ENCODE measurements at regions not wholly inside any gene's neighbourhood (a gene's known extent, or its start where the extent isn't known, plus 50 kb on each side); places are given as distances from the start of the nearest gene placed in this dataset.
"Not testable (repeated sequence)": the region's sequence is repeated elsewhere in the genome, so short reads cannot be mapped to it uniquely, and the experiment has no call there.

DNA sequence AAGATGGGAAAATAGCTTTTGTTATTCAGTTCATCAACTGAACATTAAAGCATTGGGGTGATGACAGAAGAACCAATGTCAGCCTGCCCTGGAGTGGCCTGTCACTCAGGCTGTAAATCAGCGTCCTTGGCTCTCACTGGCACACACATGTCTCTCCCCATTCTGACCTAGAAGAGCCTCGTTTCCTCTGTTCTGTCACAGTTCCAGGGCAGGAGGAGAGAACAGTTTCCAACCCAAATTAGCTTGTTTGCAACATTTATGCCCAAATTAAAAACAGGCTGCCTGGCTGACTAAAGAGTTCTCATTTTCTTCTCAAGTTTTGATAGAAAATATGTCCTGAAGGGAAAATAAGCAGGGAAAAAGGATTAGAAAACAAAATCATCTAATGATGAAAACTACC is 520.1 kb downstream of the CHSY3 start:
- no peaks in the 10 kb centered on the region for H3K9me3 Mint-ChIP-seq
- no peak for DNase-seq
- no peak overlapping the region for H3K4me3 Mint-ChIP-seq
- ATAC-seq: no peak
- H3K27me3 Mint-ChIP-seq: no peaks in the 10 kb centered on the region
- H3K4me1 Mint-ChIP-seq: no peaks in the 10 kb centered on the region
- no peak overlapping the region for H3K27ac Mint-ChIP-seq

DNA sequence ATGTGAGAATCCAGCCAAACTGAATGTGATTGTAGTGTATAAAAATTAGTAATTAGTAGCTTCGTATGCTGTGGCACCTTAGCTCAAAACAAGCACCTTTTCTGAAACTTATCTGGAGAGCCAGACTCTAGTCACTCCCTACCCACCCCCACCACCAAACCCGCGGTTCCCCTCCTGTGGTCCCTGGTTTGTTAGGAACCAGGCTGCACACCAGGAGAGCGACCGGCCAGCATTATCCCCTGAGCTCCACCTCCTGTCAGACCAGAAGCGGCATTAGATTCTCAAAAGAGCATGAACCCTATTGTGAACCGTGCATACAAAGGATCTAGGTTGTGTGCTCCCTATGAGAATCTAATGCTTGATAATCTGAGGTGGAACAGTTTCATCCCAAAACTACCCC is 498.6 kb downstream of the CHSY3 start:
- no peak overlapping the region for H3K27ac Mint-ChIP-seq
- no peak for DNase-seq
- no peaks in the 10 kb centered on the region for H3K4me1 Mint-ChIP-seq
- ATAC-seq: no peak
- no peaks in the 10 kb centered on the region for H3K27me3 Mint-ChIP-seq
- no peaks in the 10 kb centered on the region for H3K9me3 Mint-ChIP-seq
- no peak overlapping the region for H3K4me3 Mint-ChIP-seq

DNA sequence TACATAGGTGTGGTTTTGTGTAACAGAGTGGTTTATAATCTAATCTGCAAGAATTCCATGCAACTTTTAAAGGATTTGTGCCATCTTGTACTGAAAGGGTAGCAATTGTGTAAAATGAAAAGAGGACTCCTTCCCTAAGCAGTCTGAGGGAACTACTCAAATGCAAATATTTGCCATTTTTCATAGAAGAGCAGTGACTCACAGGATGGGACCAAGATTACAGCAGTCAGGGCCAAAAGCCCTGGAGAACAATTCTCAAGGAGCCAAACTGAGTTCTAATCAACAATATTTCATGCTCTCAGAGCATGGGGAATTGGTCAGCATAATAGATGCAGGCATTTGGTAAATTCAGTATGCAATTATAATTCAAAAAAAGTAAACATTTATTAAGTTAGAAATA is 495.8 kb downstream of the CHSY3 start:
- Mint-ChIP-seq H3K27me3 (no peaks in the 10 kb centered on the region), H3K27ac (no peak overlapping the region), H3K4me3 (no peak overlapping the region), H3K9me3 (no peaks in the 10 kb centered on the region), H3K4me1 (no peaks in the 10 kb centered on the region)
- DNase-seq (no peak), ATAC-seq (no peak)

DNA sequence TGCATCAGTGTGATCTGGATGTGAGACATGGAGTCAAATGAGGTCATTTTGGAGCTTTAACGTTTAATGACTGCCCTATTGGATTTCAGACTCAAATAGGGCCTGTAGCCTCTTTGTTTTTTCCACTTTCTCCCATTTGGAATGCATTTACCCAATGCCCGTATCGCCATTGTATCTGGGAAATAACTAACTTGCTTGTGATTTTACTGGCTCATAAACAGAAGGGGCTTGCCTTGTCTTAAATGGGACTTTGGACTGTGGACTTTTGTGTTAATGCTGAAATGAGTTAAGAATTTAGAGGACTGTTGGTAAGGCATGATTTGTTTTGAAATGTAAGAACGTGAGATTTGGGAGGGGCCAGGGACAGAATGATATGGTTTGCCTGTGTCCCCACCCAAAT is 494.6 kb downstream of the CHSY3 start:
- H3K4me1 Mint-ChIP-seq: no peaks in the 10 kb centered on the region
- H3K4me3 Mint-ChIP-seq: no peak overlapping the region
- no peaks in the 10 kb centered on the region for H3K9me3 Mint-ChIP-seq
- H3K27me3 Mint-ChIP-seq: no peaks in the 10 kb centered on the region
- H3K27ac Mint-ChIP-seq: no peak overlapping the region
- ATAC-seq: no peak
- no peak for DNase-seq

DNA sequence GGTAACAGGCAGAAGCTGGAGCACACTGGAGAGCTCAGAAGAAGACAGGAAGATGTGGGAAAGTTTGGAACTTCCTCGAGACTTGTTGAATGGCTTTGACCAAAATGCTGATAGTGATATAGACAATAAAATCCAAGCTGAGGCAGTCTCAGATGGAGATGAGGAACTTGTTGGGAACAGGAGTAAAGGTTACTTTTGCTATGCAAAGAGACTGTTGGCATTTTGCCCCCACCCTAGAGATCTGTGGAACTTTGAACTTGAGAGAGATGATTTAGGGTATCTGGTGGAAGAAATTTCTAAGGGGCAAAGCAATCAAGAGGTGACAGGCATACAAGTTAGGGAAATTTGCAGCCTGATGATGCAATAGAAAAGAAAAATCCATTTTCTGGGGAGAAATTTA is 493.5 kb downstream of the CHSY3 start:
- H3K9me3 Mint-ChIP-seq, H3K4me1 Mint-ChIP-seq, H3K4me3 Mint-ChIP-seq, H3K27ac Mint-ChIP-seq, DNase-seq, H3K27me3 Mint-ChIP-seq, ATAC-seq: not testable (repeated sequence)

DNA sequence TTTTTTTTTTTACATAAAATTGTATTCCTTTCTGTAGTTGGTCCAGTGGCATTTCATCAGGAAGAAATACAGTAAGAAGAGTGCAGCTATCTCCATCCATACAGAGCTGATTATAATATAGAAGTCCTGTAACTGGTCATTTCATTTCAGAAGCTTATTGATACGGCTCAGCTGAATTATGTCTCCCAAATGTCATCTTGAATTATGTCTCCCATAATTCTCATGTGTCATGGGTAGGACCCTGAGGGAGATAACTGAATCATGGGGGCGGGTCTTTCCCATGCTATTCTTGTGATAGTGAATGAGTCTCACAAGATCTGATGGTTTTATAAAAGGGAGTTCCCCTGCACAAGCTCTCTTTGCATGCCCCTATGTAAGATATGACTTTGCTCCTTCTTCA is 492.9 kb downstream of the CHSY3 start:
- H3K4me3 Mint-ChIP-seq: no peak overlapping the region
- H3K4me1 Mint-ChIP-seq: no peaks in the 10 kb centered on the region
- no peaks in the 10 kb centered on the region for H3K27me3 Mint-ChIP-seq
- no peak overlapping the region for H3K27ac Mint-ChIP-seq
- ATAC-seq (no peak), DNase-seq (no peak)
- no peaks in the 10 kb centered on the region for H3K9me3 Mint-ChIP-seq

DNA sequence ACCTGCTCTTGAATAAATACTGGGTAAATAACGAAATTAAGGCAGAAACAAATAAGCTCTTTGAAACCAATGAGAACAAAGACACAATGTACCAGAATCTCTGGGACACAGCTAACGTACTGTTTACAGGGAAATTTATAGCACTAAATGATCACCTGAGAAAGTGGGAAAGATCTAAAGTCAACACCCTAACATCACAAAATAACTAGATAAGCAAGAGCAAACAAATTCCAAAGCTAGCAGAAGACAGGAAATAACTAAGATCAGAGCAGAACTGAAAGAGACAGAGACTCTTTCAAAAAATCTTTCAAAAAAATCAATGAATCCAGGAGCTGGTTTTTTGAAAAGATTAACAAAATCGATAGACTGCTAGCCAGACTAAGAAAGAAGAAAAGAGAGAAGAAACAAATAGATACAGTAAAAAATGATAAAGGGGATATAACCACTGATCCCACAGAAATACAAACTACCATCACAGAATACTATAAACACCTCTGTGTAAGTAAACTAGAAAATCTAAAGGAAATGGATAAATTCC is 487.5 kb downstream of the CHSY3 start:
- DNase-seq, H3K9me3 Mint-ChIP-seq, H3K27me3 Mint-ChIP-seq, H3K27ac Mint-ChIP-seq, H3K4me1 Mint-ChIP-seq, ATAC-seq, H3K4me3 Mint-ChIP-seq: not testable (repeated sequence)

DNA sequence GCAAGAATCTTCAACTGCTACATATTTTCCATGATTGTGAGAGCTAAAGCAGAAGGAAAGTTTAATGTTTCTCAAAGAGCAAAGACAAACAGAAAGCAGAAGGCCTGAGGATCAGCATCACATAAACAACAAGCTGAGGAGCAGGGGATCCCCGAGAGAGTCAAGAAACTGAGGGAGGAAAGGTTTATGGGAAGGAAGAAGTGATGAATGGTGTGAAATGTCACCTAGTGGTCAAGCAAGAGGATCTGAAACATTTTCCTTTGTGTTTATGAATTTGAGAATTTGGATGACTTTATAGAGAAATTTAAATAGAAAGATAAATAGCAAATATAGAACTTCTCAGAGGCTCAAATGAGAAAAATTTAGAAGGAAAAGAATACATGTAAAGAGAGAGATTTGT is 481.9 kb downstream of the CHSY3 start:
- H3K27ac Mint-ChIP-seq: peak overlapping the region; percentile 60 to 68
- H3K4me3 Mint-ChIP-seq: no peak overlapping the region
- ATAC-seq (no peak), DNase-seq (no peak)
- no peaks in the 10 kb centered on the region for H3K27me3 Mint-ChIP-seq
- no peaks in the 10 kb centered on the region for H3K9me3 Mint-ChIP-seq
- no peaks in the 10 kb centered on the region for H3K4me1 Mint-ChIP-seq

DNA sequence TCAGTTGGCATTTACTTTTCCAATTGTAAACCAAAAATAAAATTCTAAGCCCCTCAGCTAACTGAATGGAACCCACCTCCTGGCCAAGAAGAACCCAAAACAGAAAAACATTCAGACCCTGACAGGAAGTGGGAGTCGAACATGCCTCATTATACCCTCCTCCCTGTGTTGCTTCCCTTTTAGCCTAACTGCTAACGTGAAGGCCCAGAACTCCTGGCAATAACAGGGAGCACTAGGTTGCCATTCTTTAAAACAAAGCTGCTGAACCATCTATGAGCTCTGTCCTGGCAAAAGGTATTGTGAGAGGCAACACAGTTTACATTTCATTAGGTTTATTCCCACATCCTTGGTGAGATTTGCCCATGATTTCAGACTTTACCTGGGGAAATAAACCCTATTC is 481.4 kb downstream of the CHSY3 start:
- H3K27ac Mint-ChIP-seq: no peak overlapping the region
- no peak overlapping the region for H3K4me3 Mint-ChIP-seq
- H3K9me3 Mint-ChIP-seq: no peaks in the 10 kb centered on the region
- DNase-seq: no peak
- ATAC-seq: no peak
- no peaks in the 10 kb centered on the region for H3K27me3 Mint-ChIP-seq
- H3K4me1 Mint-ChIP-seq: no peaks in the 10 kb centered on the region

DNA sequence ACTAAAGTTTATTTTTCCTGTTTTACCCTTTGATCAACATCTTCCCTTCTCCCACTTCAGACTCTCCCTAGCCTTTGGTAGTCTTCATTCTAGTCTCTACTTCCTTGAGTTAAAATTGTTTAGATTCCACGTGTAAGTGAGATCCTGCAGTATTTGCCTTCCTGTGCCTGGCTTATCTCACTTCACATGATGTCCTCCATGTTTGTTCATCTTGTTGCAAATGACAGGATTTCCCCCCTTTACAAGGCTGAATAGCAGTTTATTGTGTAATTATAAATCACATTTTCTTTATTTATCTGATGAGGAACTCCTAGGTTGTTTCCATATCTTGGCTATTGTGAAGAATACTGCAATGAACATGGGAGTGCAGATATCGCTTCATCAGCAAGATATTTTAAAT is 461.7 kb downstream of the CHSY3 start:
- Mint-ChIP-seq H3K4me1 (no peaks in the 10 kb centered on the region), H3K4me3 (no peak overlapping the region), H3K27ac (no peak overlapping the region), H3K27me3 (peaks cover 6% of the 10 kb centered on the region), H3K9me3 (no peaks in the 10 kb centered on the region)
- ATAC-seq (no peak), DNase-seq (no peak)

DNA sequence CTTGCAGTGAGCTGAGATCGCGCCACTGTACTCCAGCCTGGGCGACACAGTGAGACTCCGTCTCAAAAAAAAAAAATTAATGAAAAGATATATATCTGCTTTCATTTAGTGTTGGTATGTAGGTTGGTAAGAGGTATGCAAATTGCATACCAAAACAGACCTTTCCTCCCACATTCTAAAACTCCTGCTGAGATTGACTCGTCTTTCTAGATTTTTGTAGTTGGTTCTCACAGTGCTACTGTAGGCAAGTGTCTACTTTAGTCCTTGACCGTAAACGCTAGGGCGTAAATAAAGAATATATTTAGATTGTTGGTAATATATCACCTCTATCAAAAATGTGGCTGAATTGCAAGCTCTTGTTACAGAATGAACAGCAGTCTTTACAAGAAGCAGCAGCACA is 445.9 kb downstream of the CHSY3 start:
- Mint-ChIP-seq H3K27ac (no peak overlapping the region), H3K9me3 (no peaks in the 10 kb centered on the region), H3K4me1 (no peaks in the 10 kb centered on the region), H3K4me3 (no peak overlapping the region), H3K27me3 (no peaks in the 10 kb centered on the region)
- no peak for DNase-seq
- ATAC-seq: no peak

DNA sequence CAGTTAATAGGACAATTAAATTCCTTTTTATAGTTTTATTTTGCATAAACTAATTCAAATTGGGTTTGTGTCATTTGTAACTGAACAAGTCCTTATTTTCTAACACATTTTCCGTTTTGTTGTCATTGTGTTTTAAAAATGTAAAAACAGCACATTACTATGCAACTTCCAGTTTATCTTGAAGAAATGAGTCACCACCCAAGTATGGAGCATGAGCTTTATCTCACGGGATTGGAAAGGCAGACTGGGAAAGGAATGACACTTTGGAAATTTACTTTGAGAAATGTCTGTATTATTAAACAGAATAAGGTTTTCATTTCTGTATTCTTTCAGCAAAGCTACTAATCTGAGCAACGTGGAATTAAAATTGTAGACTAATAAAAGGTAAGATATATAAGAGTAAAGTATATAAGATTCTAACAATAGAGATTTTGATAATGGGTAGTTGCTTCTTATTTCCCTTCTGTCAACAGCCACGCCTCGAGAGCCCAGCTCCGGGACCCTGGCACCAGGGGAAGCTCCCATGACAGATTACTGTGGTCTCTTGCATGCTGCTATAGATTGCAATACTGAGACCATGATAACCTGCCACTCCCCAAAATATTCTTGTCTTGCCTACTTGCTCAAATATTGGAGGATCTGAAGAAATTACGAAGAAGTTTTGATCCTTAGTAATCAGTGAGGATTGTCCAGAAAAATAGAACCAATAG is 433.1 kb downstream of the CHSY3 start:
- Mint-ChIP-seq H3K4me3 (no peak overlapping the region), H3K27ac (no peak overlapping the region), H3K27me3 (no peaks in the 10 kb centered on the region), H3K4me1 (no peaks in the 10 kb centered on the region), H3K9me3 (no peaks in the 10 kb centered on the region)
- DNase-seq: no peak
- ATAC-seq: no peak

DNA sequence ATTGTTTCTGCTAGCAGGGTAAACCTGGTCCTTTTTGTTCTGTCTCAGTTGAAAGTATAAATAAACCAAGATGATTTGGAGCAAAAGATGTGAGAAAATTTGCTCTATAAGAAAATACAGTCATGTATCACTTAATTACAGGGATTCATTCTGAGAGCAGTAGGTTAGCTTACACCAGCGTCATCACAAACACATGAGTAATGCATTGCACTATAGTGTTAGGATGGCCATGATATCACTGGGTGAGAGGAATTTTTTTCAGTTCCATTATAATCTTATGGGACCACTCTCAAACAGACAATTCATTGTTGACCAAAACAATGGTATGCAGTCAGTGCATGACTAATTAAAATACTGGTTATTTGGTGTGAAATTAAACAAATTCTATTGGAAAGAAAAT is 430.9 kb downstream of the CHSY3 start:
- Mint-ChIP-seq H3K27ac (no peak overlapping the region), H3K4me3 (no peak overlapping the region), H3K9me3 (peaks cover 0 to 6% of the 10 kb centered on the region in 2 donors), H3K27me3 (no peaks in the 10 kb centered on the region), H3K4me1 (no peaks in the 10 kb centered on the region)
- DNase-seq (no peak), ATAC-seq (no peak)

DNA sequence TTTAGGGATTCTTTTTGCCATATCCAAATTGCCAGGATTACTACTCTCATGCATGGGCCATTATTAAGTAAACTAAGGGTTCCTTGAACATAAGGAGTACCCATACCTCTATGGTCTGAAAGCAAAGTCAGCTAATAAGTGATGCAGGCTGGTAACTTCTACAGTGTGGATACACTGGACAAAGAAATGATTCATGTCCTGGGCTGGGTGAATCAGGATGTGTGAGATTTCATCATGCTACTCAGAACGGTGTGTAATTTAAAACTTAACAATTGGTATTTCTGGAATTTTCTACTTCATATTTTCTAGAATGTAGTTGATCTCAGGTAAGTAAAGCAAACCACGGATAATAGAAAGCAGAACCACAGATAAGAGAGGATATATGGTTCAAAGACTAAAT is 428.8 kb downstream of the CHSY3 start:
- Mint-ChIP-seq H3K4me1 (no peaks in the 10 kb centered on the region), H3K27ac (no peak overlapping the region), H3K4me3 (no peak overlapping the region), H3K9me3 (peaks cover 0 to 15% of the 10 kb centered on the region in 2 donors), H3K27me3 (no peaks in the 10 kb centered on the region)
- no peak for DNase-seq
- no peak for ATAC-seq

DNA sequence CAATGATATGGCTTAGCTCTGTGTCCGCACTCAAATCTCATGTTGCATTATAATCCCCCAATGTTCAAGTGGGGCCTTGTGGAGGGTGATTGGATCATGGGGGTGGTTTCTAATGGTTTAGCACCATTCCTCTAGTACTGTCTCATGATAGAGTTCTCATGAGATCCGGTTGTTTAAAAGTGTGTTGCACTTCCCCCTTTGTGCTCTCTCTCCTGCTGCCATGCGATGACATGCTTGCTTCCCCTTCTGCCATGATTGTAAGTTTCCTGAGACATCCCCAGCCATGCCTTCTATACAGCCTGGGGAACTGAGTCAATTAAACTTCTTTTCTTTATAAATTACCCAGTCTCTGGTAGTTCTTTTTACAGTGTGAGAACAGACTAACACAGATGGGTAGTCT is 427.1 kb downstream of the CHSY3 start:
- no peak overlapping the region for H3K4me3 Mint-ChIP-seq

DNA sequence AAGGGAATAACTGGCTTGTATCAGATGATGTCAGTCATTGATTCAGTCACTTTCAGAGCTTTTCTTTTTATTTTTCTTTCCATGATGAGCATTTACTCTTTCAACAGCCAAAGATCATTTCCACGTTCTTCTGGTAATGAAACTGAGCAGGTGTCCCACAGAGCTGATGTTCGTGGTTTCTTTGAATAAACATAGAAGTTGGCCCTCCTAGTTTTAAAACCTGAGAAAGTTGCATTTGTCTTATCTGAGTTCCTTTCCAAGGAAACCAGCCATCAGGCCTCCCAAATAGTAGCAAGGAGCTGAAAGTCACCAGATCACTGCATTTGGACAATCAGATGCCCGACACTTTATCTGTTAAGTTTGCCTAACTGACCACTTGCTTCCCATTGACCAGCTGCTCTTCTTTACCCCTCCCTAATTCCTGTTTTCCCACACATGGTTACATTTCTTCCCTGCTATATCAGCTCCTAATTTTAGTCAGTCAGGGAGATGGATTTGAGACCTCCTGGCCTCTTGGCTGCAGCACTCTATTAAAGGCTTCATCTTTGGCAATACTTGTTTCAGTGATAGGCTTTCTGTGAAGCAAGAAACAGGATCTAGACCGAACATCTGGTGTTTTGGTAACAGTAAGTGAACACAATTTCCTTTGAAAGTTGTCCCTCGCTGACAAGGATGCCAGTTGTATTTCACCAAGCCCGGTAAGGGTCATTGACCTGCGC is 420.8 kb downstream of the CHSY3 start:
- no peak overlapping the region for H3K27ac Mint-ChIP-seq
- no peaks in the 10 kb centered on the region for H3K4me1 Mint-ChIP-seq
- peaks cover 0 to 20% of the 10 kb centered on the region in 2 donors for H3K9me3 Mint-ChIP-seq
- H3K4me3 Mint-ChIP-seq: no peak overlapping the region
- DNase-seq: no peak
- ATAC-seq: no peak
- no peaks in the 10 kb centered on the region for H3K27me3 Mint-ChIP-seq

More for the DNA sequence above, 427.1 kb downstream of the CHSY3 start:
- no peak for DNase-seq
- ATAC-seq: no peak
- peaks cover 0 to 15% of the 10 kb centered on the region in 2 donors for H3K9me3 Mint-ChIP-seq
- H3K4me1 Mint-ChIP-seq: no peaks in the 10 kb centered on the region
- H3K27ac Mint-ChIP-seq: no peak overlapping the region
- no peaks in the 10 kb centered on the region for H3K27me3 Mint-ChIP-seq
